Ishikawa (cell line): ENCODE measurements at regions not wholly inside any gene's neighbourhood (a gene's known extent, or its start where the extent isn't known, plus 50 kb on each side); places are given as distances from the start of the nearest gene placed in this dataset.

Experiments
- CEBPB ChIP-seq: IDR thresholded peaks from 2 replicates; pipeline ENCODE4 v1.6.1; 2012
- CREB1 ChIP-seq: IDR thresholded peaks from 2 replicates; pipeline ENCODE4 v1.6.1; 2012; ENCODE audit warnings: low read depth
- EGR1 ChIP-seq: IDR thresholded peaks from 2 replicates; pipeline ENCODE4 v1.6.1; 2012
- EP300 ChIP-seq: IDR thresholded peaks from 2 replicates; pipeline ENCODE4 v1.6.1; 2012; ENCODE audit warnings: borderline replicate concordance
- FOXM1 ChIP-seq: IDR thresholded peaks from 2 replicates; pipeline ENCODE4 v1.6.1; 2012; ENCODE audit warnings: low read depth, borderline replicate concordance
- MAX ChIP-seq: IDR thresholded peaks from 2 replicates; pipeline ENCODE4 v1.6.1; 2012
- NFIC ChIP-seq: IDR thresholded peaks from 2 replicates; pipeline ENCODE4 v1.6.1; 2012
- RAD21 ChIP-seq: IDR thresholded peaks from 2 replicates; pipeline ENCODE4 v1.6.1; 2012; ENCODE audit warnings: low read depth
- REST ChIP-seq: IDR thresholded peaks from 2 replicates; pipeline ENCODE4 v1.6.1; 2012; ENCODE audit warnings: low read depth, mild to moderate bottlenecking
- TAF1 ChIP-seq: IDR thresholded peaks from 2 replicates; pipeline ENCODE4 v1.6.1; 2012; ENCODE audit warnings: low read depth, mild to moderate bottlenecking
- TCF12 ChIP-seq: IDR thresholded peaks from 2 replicates; pipeline ENCODE4 v1.6.1; 2012; ENCODE audit warnings: low read depth
- TEAD4 ChIP-seq: IDR thresholded peaks from 2 replicates; pipeline ENCODE4 v1.6.1; 2012
- USF1 ChIP-seq: IDR thresholded peaks from 2 replicates; pipeline ENCODE4 v1.6.1; 2012
- YY1 ChIP-seq: IDR thresholded peaks from 2 replicates; pipeline ENCODE4 v1.6.1; 2012; ENCODE audit warnings: low read depth
- ZBTB7A ChIP-seq: IDR thresholded peaks from 2 replicates; pipeline ENCODE4 v1.6.1; 2012; ENCODE audit warnings: low read depth

GRCh38 chr13:112178769-112179168 is 111.8 kb downstream of the SOX1 start:
- TF ChIP-seq MAX, result no peak
- TF ChIP-seq EGR1, result no peak
- no peak for TF ChIP-seq RAD21
- TF ChIP-seq YY1, result no peak
- no peak for TF ChIP-seq TCF12
- no peak for TF ChIP-seq TEAD4
- TF ChIP-seq USF1, result no peak
- TF ChIP-seq NFIC, result no peak
- no peak for TF ChIP-seq EP300
- TF ChIP-seq CREB1, result no peak
- TF ChIP-seq FOXM1, result no peak
- no peak for TF ChIP-seq REST
- no peak for TF ChIP-seq ZBTB7A
- TF ChIP-seq CEBPB, result no peak
- TF ChIP-seq TAF1, result no peak

- TF ChIP-seq FOXM1 (no peak), REST (no peak), MAX (no peak), EP300 (no peak), RAD21 (no peak), CREB1 (no peak), CEBPB (no peak), USF1 (no peak), NFIC (no peak), TAF1 (no peak), TCF12 (no peak), ZBTB7A (no peak)
Measured at GRCh38 chr13:112179421-112179820, 112.5 kb downstream of the SOX1 start.

GRCh38 chr13:112179995-112180394 is 113.0 kb downstream of the SOX1 start:
- TF ChIP-seq ZBTB7A (no peak), REST (no peak), TAF1 (no peak), NFIC (no peak), FOXM1 (no peak), RAD21 (no peak), USF1 (no peak), TCF12 (no peak), EP300 (no peak), CEBPB (no peak), TEAD4 (no peak), YY1 (no peak), MAX (no peak), EGR1 (no peak), CREB1 (no peak)
